Nucleus accumbens (tissue), 56 donors: ENCODE measurements at regions not wholly inside any gene's neighbourhood (a gene's known extent, or its start where the extent isn't known, plus 50 kb on each side); places are given as distances from the start of the nearest gene placed in this dataset.

Experiments
- DNase-seq, 56 donors: peaks; one replicate each; lab custom pipeline; 2025; lab: John Stamatoyannopoulos, UW

DNA sequence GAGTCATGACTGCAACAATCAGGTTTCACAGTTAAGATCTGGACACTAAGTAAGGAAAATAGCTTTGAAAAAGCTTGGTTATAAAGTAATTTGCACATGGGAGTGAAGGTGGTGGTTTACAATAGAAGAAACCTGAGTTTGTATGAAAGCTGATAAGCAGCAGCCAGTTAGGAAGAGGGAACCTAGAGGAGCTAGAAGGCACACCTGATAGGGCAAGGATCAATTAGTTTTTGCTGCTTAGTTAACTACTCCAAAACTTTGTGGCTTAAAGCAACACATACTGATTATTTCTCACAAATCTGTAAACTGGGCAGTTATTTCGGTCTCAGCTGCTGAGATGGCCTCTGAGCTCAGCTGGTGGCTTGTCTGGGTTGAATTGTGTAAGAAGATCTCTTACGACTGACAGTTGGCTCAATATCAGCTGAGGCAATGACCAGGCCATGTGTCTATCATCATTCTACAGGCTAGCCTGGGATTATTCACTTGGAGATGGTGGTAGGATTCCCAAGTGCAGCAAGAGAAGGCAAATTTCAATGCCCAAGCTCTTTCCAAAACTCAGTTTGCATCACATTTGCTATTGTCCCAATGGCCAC, 255.0 kb upstream of the PITX2 start:
- DNase-seq: no peak

DNA sequence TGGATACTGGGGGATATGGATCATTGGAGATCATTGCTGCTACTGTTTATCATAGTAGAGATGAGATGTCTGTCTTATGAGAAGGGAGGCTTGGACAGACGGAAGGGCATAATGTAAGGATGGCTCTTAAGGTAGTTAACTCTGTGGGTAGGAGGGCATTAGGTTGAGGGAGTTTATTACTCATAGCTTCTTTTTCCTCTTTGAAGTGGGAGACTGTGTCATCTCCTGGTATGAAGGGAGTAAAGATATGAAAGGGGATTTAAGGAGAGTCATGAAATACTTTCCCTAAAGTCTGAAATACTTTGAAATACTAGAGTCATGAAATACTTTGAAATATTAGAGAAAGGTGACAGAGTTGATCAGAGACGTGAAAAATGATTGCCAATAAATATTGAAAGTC, 255.5 kb upstream of the PITX2 start:
- DNase-seq: no peak

DNA sequence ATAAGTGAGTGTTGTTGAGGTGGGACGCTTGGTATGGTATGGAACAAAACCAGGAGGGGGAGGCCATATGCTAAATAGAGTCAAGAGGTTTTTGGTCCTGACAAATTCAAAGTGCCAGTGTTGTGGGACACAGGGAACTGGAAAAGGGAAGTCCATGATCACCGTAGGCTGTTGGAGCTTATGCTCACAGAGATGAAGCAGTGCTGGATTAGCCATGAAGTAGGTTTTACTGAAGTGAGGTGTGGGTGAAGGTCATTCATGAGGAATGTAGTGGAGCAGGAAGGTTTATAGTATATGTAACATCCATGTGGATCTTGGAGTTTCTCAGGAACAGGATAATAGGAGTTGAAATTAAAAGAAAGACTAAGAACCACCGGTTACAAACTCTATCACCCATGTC, 256.1 kb upstream of the PITX2 start:
- DNase-seq: no peak

DNA sequence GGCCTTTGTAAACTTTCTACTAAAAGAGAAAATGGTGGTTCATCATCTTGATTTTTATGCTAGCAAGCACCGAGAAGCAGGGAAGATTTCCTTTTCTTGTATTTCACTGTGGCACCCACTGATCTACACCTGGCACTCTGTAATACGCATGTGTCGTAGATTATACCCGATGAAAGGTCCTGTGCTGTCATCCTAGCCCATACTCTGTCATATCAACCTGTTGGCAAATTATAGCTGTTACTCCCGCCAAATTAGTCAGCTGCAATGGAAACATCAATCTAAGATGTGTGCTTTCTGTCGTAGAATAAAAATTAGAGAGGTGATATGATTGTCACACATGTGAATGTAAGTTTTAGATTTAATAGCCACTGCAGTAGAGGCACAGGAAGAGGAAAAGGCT, 263.4 kb upstream of the PITX2 start:
- no peak for DNase-seq

DNA sequence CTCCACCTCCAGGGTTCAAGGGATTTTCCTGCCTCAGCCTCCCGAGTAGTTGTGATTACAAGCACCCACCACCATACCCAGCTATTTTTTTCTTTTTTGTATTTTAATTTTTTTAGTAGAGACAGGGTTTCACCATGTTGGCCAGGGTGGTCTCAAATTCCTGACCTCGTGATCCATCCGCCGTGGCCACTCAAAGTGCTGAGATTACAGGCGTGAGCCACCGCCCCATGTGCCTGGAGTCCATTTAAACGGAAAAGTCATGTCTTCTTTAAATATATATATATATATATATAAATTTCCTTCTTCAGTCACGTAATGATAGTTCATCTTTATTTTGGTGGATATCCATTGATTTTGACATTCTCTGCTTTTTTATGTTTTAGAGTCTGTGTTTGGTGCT, 264.0 kb upstream of the PITX2 start:
- DNase-seq: no peak

DNA sequence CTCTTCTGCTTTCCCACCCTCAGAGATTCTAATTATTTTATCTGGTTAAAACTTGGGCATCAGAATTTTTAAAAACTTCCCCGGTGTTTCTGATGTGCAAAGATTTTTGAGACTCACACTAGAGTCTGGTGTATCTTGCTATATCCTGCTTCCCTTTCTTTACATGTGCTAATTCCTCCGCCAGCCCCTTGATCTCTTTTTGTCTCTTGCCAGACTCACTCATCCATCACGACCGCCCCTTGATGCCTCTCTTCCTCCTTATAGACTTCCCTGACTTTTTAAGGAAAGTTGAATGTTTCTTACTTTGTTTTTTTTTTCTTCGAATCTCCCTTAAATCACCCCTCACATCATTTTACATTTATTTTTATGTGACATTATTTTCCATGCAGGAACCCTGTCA, 274.9 kb upstream of the PITX2 start:
- DNase-seq: no peak

DNA sequence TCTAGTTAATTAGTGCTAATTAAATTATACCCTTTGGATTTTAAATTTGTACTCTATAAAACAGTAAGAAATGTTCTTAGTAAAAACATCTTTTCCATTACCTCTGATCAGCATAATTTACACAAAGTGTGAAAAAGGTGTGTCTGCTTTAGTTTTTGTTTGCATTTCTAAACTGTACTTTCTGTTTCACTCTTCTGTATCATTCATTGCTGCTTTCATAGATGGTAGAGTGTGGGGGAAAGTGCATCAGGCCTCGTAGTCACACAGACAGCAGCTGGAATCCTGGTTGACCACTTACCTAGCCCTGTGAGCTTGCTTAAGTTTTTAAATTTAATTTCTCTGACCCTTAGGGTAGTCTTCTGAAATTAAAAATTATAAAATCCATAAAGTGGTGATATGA, 275.4 kb upstream of the PITX2 start:
- no peak for DNase-seq

DNA sequence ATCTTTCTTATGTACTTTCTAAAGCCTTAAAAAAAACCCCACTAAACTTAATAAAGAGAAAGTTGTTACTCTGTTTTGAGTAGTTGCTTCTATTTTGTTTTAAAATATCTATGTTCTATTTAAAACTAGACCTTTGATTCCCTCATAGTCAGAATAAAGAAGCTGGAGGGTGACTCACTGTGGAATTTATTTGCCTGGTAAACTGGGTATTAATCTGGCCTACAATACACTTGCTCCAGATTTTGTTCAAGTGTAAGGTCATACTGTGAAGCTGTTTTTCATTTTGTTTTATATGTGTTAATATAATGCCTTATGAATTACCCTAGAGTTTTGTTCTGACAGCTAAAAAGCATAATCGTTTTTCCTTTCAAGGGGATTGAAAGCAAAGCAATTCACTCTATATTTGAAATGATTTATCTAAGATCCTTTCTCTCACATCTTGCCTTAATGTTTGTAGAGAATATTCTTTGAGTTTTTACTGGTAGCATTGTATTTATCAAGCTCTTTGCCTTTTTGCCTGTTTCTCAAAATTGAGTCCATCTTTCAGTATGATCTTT, 277.4 kb upstream of the PITX2 start:
- DNase-seq: no peak

DNA sequence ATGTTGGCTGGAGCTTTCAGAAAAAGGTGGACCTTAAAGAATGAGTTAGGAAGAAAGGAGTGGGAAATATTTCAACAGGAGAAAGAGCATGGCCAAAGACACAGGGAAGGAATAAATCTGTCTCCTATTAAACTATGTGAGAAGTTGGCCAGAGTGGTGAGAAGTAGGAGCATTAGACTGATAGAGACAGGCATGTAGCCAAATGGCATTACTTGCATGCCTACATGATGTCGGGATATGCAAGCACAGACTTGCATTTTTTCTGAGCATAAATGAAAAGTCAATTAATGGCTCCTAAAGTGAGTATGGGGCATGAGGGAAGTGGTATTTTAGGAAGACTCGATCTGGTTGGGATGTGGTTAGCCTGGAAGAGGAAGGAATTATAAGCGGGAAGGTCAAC, 279.6 kb upstream of the PITX2 start:
- DNase-seq: no peak

DNA sequence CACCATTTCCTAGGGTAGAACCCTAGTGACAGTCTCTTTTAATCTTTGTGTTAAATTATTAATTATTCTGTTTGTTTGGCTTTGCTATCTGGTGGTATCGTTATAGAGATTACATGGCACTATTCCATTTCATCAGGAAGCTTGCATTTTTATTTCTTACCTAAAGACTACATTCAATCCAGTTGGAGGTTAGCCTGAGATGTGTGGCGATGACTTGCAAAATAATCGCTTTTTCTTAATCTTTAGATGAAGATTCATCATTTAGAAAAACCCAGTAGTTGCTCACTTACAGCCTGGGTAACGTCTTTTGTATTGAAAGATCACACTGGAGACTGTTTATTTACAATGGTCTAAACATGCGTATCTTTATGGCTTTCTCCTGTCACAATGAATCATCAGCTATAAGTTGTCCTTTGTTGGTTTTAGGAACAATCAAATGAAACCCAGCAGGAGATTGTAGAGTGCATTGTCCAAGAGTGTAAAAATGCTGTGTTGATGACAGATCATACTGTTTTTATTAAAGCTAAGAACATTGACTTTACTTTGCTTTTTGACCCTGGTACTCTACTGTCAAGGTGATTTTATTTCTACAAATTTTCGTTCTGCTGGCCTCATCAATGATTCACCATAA, 281.7 kb upstream of the PITX2 start:
- no peak for DNase-seq

DNA sequence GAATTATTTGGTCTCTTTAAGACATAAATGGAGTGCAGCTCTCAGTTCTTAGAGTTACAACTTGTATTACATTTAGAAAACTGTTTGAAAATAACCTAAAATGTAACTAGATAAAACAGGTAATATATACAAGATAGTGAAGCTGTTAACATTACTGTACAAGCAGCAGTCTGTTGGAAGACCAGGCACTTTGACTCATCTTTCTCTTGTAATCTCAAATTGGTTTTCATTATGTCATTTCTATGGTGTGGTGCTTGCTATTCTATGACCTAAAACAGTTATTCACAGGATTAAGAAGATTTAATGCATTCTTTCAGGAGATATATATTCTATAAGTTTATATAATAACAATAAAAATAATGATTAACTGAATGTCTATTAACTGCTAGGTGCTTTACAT, 282.5 kb upstream of the PITX2 start:
- DNase-seq: no peak

DNA sequence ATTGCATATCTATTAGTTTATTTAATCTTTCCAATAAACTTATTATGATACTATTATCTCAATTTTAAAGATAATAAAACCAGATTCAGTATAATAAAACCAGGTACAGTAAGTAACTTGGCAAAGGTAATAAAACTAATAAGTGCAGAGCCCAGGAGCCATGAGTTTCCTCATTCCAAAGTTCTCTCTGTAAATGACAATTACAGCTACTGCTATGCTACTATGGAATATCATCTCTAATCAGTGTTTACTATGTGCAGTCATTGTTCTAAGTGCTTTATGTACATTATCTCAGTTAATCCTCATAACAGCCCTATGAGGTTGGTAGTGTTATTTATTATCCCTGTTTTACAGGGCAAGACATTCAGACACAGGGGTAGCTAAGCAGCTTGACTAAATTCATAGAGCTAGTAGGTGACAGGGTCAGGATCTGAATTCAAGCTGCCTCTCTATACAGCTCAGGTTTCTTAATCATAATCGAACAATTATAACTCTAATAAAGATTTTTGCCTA, 285.0 kb upstream of the PITX2 start:
- DNase-seq: no peak

DNA sequence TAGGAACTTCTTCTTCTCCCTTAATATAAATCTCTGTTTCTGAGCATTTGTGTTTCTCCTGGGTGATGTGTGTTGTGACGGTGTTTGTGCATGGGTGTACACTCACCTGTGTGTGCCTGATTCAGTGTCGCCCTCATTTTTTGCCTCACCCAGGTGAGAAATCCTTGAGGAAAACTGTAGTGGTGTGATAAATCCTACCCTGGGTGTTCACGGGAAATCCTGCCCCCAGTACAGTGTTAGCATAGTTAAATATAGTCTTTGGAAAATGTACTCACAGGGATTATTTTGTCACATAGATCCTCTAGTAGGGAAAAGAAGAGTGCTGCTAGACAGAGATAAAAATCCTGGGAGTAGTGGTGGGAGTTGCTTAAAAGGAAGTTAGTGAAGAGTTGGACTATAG, 291.9 kb upstream of the PITX2 start:
- DNase-seq: peak in 1 of 56 donors; percentile 10

DNA sequence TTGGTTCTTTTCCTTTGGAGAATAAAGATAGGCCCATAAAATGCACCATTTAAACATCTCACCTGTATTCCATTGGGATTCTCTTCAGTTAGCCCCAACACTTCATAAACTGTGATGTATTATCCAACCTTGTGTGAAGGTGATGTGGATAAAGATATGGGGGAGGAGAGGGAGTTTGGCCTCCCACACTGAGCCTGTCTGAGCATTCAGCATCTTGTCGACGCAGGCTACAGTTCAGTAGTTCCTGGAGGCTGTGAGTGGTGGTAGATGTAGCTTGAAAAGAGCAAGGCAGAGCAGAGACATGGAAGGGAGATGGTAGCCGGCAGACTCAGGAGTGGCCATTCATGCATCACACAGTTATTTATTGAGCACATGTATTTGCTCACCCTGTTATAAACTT, 292.4 kb upstream of the PITX2 start:
- no peak for DNase-seq

DNA sequence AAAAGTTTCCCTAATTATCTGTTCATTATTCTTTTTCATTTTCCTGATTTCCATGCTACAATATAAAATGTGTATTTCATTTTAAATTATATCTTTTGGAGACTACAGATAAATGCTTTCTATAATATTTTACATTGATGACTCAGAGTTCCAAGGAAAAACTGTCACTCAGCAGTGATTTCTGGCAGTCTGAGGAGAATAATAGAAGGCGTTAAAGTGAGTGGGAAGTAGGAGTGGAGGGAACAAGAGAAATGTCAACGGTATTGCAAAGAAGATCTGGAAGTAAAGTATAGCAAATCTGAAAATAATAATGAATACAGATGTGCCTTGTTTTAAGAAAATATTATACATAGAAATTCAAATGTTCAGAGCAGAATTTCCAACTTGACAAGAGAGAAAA, 293.6 kb upstream of the PITX2 start:
- peak in 1 of 56 donors; percentile 25 for DNase-seq

DNA sequence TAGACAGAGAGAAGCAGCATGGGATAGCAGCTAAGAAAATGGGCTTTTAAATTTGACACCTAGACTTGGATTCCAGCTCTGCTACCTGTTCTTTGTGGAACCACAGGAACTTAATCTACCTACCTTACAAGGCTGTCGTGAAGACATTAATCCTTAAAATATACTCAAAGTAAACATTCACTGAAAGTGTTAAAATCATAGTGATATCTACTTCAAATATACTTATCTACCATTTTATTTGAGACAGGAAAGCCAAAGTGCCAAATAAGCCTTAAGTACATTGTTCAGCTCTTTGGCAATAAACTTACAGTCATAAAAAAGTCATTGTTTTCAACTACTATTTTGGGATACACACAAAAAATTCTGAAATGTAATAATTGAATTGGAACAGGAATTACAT, 295.0 kb upstream of the PITX2 start:
- no peak for DNase-seq

DNA sequence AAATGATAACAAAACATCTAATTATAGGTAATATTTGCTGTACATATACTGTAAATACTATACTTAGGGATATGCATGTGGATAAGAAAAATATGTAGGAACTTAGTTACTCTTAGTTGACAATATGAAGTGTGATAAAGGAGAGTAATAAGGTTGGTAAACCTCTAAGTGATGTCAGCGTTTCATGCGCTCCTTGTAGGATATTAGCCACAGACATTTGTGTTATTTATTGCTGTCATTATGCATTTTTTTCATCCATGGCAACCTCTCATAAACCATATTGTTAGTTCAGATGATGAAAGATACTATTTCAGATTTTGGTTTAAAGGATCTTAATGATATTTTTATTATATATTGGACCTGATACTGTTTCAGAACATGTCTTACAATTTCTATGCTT, 298.1 kb upstream of the PITX2 start:
- no peak for DNase-seq

DNA sequence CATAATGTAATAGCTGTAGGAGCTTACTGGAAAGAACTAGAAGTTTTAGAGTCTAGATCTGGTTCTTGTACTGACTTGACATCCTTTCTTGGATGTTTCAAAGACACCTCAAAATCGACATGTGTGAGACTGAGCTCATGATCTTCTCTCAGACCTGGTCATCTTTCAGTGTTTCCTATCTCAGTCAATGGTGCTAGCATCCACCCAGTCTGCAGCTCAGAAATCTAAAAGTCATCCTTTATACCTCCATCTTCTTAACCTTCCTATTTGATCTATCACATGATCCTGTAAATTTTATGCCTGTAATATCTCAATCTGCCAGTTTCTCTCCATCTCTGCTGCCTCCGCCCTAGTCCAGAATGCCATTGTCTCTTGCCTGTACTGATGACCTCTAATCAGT, 301.9 kb upstream of the PITX2 start:
- no peak for DNase-seq

DNA sequence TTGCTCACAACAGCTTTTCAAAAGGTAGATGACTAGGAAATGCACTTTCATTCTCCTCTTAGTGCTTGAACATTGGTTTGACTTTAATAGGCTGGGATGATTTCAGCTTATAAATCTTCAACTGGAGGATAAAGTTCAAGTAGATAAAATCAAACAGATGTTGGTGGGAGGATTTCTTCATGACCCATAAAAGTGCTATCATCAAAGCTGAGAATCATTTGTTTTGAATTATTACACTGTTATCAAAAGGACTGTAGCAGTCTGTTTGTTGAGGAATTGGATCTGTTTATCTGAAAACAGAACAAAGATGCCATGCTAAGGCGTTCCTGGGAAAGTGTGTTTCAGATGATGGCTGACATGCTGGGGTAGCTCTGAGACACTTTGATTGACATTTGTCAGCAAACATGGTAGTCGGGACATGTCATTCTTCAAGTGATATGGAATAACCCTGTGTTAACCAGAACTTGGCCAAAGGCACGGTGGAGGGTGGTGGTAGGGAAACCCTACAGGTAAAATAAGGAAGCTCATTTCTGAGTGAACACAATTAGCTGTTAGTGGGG, 304.0 kb upstream of the PITX2 start:
- DNase-seq: no peak

DNA sequence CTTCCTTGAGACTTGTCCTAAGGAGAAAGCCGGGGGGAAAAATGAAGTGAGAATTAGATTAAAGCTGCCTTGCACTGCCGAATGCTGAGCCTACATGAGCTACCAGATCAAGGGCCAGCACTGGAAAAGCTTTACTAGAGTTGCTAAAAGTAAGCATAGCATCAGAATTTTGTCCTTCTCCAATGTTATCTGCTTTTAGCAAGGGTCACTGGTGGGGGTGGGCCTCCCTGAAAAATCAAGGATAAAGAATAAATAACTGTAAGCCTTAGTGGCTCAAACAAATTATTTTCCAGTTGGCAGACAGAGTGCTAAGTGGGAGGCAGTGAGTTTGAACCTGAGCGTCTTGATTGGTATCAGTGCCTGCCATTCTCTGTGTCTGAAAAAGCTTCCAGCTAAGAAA, 310.5 kb upstream of the PITX2 start:
- no peak for DNase-seq

DNA sequence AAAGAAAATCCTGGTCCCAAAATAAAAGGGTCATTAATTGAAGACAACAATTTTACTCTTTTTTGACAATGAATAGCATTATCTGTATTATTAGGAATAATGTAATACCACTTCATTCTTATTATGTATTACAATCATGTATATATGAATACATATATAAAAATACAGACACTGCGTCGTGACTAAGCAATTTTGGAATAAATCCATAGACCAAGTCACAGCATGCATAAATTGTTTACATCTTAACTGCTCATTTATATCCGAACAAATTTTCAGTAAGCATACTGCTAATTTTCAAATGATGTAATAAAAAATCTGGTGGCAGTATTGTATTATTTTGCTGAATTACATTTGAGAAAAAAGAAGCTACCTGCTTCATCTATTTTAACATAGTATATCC, 321.6 kb upstream of the PITX2 start:
- no peak for DNase-seq

DNA sequence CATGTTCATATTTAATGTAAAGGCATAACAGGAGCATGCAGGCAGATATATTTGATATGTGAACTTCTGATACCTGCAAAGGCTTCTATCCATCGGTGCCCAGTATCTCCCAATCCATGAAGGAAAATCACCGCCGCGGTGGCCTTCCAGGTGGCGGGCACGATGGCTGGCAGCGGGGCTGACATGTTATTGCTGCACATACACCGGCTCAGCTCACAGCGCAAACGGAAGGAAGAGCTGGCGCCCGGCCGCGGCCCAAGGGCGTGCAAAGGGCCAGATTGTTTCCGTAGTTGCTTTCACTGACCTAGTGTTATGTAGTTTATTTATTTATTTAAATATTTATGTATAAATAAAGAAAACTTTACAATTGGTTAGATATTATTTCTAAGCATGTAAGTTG, 322.7 kb upstream of the PITX2 start:
- no peak for DNase-seq
